Smooth muscle cell (in vitro differentiated cells): ENCODE measurements at regions not wholly inside any gene's neighbourhood (a gene's known extent, or its start where the extent isn't known, plus 50 kb on each side); places are given as distances from the start of the nearest gene placed in this dataset.

Source experiments
- DNase-seq: peaks from one replicate; lab custom pipeline; 2025; ENCODE audit not compliant: unreplicated experiment; lab: John Stamatoyannopoulos, UW
- H2AFZ ChIP-seq: fragments of 200-600 bp; sonication (generic); 2 replicates; pipeline ENCODE4 v1.6.0; 2016; ENCODE audit warnings: antibody characterized with exemption, low read depth, mild to moderate bottlenecking
- H3F3A ChIP-seq: fragments of 200-600 bp; sonication (generic); 2 replicates; pipeline ENCODE4 v1.6.0; 2017; ENCODE audit warnings: antibody characterized with exemption, low read depth
- H3K27ac ChIP-seq: fragments of 200-600 bp; sonication (generic); 2 replicates; pipeline ENCODE4 v1.5.1; 2016; ENCODE audit warnings: low read depth, mild to moderate bottlenecking
- H3K27me3 ChIP-seq: fragments of 200-600 bp; sonication (generic); 2 replicates; pipeline ENCODE4 v1.6.1; 2016; ENCODE audit warnings: low read depth, mild to moderate bottlenecking
- H3K36me3 ChIP-seq: fragments of 200-600 bp; sonication (generic); 2 replicates; pipeline ENCODE4 v1.5.1; 2016; ENCODE audit warnings: low read depth
- H3K4me1 ChIP-seq: fragments of 200-600 bp; sonication (generic); 2 replicates; pipeline ENCODE4 v1.5.1; 2016; ENCODE audit warnings: low read depth
- H3K4me2 ChIP-seq: fragments of 200-600 bp; sonication (generic); 2 replicates; pipeline ENCODE4 v1.6.0; 2016; ENCODE audit warnings: mild to moderate bottlenecking
- H3K4me3 ChIP-seq: fragments of 200-600 bp; sonication (generic); 2 replicates; pipeline ENCODE4 v1.5.1; 2016; ENCODE audit warnings: mild to moderate bottlenecking
- H3K79me2 ChIP-seq: fragments of 200-600 bp; sonication (generic); 2 replicates; pipeline ENCODE4 v1.6.0; 2016; ENCODE audit warnings: low read depth, mild to moderate bottlenecking
- H3K9ac ChIP-seq: fragments of 200-600 bp; sonication (generic); 2 replicates; pipeline ENCODE4 v1.6.0; 2016; ENCODE audit warnings: low read depth
- H3K9me3 ChIP-seq: fragments of 200-600 bp; sonication (generic); replicated peaks from 2 replicates; pipeline ENCODE4 v1.5.1; 2016; ENCODE audit warnings: low read depth
- H4K20me1 ChIP-seq: fragments of 200-600 bp; sonication (generic); 2 replicates; pipeline ENCODE4 v1.6.0; 2016; ENCODE audit warnings: low read depth
- WGBS: methylation state at CpG from one replicate; pipeline ENCODE4 v1.1.7; 2016; ENCODE audit warnings: low lambda C conversion rate; 5-methylcytosine and 5-hydroxymethylcytosine counted together
- TF ChIP-seq, protein P1 (sequence below): fragments of 200-600 bp; sonication (generic); IDR thresholded peaks from 2 replicates; pipeline ENCODE4 v1.5.1; 2017; ENCODE audit warnings: borderline replicate concordance, mild to moderate bottlenecking, antibody characterized with exemption; ENCODE audit not compliant: insufficient read depth, poor library complexity, severe bottlenecking

DNA sequence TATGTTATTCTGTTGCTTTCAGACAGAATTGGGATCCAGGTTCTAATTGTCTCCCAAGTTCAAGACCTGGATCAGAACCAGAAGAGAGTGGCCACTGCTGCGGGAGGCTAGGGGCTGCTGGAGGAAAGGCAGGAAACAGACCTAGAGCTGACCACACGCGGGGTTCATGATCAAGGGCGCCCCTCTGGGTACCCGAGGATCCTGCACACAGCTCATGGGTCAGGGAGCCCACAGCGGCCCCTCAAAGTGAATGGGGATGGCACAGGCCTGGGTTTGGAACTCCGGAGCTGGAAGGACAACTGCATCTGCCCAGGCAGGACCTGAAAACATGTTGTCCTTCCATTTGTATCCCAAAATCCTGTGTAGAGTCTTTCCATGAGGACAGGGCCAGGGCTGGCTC lies 107.0 kb downstream of the RMI2 start:
- no peaks in the 10 kb centered on the region for H3K36me3 ChIP-seq
- no peaks in the 10 kb centered on the region for H4K20me1 ChIP-seq
- 89% methylated on average over 7 of the region's 7 CpGs for WGBS
- no peak overlapping the region for H3K9ac ChIP-seq
- H3F3A ChIP-seq, result no peaks in the 10 kb centered on the region
- H3K79me2 ChIP-seq, result no peaks in the 10 kb centered on the region
- H3K27me3 ChIP-seq, result no peaks in the 10 kb centered on the region
- H3K9me3 ChIP-seq, result no peaks in the 10 kb centered on the region
- no peak overlapping the region for H2AFZ ChIP-seq
- no peak overlapping the region for H3K27ac ChIP-seq
- no peak overlapping the region for H3K4me2 ChIP-seq
- H3K4me1 ChIP-seq, result no peaks in the 10 kb centered on the region
- no peak overlapping the region for H3K4me3 ChIP-seq
- DNase-seq, result no peak
- TF ChIP-seq, protein P1, sequence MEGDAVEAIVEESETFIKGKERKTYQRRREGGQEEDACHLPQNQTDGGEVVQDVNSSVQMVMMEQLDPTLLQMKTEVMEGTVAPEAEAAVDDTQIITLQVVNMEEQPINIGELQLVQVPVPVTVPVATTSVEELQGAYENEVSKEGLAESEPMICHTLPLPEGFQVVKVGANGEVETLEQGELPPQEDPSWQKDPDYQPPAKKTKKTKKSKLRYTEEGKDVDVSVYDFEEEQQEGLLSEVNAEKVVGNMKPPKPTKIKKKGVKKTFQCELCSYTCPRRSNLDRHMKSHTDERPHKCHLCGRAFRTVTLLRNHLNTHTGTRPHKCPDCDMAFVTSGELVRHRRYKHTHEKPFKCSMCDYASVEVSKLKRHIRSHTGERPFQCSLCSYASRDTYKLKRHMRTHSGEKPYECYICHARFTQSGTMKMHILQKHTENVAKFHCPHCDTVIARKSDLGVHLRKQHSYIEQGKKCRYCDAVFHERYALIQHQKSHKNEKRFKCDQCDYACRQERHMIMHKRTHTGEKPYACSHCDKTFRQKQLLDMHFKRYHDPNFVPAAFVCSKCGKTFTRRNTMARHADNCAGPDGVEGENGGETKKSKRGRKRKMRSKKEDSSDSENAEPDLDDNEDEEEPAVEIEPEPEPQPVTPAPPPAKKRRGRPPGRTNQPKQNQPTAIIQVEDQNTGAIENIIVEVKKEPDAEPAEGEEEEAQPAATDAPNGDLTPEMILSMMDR, result no peak

DNA sequence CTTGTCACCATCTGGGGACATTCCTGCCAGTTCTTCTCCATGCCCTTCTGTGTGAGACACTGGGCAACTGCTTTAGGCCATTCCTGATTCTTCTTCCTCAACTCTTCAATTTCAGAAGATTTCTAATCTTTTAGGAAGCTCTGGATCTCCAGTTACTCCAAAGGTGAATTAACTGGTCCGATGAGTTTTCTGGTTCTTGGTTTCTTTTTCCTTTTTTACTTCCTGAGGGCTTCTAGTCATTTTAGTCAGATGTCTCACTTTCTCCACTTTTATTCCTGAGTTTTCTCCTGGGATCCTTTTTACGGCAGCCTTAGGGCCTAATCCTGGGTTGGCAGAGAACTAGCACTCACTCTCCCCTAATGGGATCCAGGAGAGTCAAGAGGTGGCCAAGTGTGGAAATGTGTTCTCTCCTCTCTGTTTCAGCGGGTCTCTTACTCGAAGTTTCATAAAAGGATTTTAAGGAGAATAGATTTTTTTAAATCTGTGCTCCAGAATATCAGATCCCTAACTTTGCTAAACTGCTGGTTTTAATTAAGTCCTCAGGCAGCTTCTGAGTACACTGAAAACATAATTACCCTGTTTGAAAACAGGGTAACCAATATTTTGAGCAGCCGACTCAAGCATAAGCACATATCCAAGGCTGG lies 107.6 kb downstream of the RMI2 start:
- Histone ChIP-seq H4K20me1 (no peaks in the 10 kb centered on the region), H2AFZ (peak overlapping the region; percentile 36), H3K79me2 (no peaks in the 10 kb centered on the region), H3K36me3 (no peaks in the 10 kb centered on the region), H3K9me3 (no peaks in the 10 kb centered on the region), H3K4me1 (no peaks in the 10 kb centered on the region), H3K27ac (no peak overlapping the region), H3K27me3 (no peaks in the 10 kb centered on the region), H3K9ac (no peak overlapping the region), H3F3A (no peaks in the 10 kb centered on the region), H3K4me2 (no peak overlapping the region), H3K4me3 (no peak overlapping the region)
- 65% methylated on average over 5 of the region's 5 CpGs for WGBS
- no peak for DNase-seq
- TF ChIP-seq, protein P1, result no peak

DNA sequence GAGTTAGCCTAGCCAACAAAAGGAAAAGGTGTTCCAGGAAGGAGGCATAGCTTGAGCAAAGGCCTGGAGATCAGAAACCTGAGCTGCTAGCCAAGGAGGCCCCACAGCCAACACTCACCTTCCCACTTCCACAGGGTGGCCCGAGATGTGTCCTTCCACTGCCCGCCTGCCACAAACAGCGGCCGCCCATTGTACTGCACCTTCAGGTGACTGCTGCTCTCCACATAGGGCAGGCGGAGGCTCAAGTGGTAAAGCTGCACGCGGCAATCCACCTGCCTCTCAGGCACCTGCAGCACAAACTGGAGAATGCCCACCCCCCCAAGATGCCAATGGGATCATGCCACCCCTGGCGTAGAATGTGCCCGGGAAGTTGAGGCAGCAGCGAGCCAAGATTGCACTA lies 111.5 kb downstream of the RMI2 start:
- no peak overlapping the region for H3K4me2 ChIP-seq
- no peaks in the 10 kb centered on the region for H3K4me1 ChIP-seq
- H4K20me1 ChIP-seq, result no peaks in the 10 kb centered on the region
- no peaks in the 10 kb centered on the region for H3K79me2 ChIP-seq
- no peak overlapping the region for H3K9ac ChIP-seq
- TF ChIP-seq, protein P1, result no peak
- no peaks in the 10 kb centered on the region for H3K9me3 ChIP-seq
- DNase-seq, result no peak
- no peak overlapping the region for H2AFZ ChIP-seq
- H3F3A ChIP-seq, result no peaks in the 10 kb centered on the region
- WGBS, result 88% methylated on average over 10 of the region's 10 CpGs
- no peak overlapping the region for H3K27ac ChIP-seq
- H3K27me3 ChIP-seq, result no peaks in the 10 kb centered on the region
- no peaks in the 10 kb centered on the region for H3K36me3 ChIP-seq
- no peak overlapping the region for H3K4me3 ChIP-seq

DNA sequence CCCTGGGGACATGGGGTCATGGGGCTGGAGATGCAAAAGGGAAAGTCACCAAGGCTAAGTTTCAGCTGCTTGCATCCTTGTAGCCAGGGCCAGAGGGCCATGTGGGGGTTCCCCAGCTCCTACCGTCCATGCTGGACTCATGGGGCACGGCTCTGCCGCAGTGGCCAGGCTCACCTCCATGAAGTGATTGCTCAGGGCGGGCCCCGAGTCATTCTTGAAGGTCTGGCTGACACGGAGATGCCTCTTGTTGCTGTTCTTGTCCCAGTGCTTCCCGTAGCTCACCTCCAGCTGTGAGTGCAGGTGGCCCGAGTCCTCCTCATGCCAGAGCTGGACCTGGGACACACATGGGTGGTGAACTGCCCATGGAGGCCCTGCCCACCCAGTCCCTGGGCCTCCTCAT lies 114.5 kb downstream of the RMI2 start:
- H3K9me3 ChIP-seq, result no peaks in the 10 kb centered on the region
- H3K79me2 ChIP-seq, result no peaks in the 10 kb centered on the region
- H4K20me1 ChIP-seq, result no peaks in the 10 kb centered on the region
- TF ChIP-seq, protein P1, result no peak
- 91% methylated on average over 8 of the region's 8 CpGs for WGBS
- no peak for DNase-seq
- no peak overlapping the region for H3K4me2 ChIP-seq
- H3K27me3 ChIP-seq, result no peaks in the 10 kb centered on the region
- H3K36me3 ChIP-seq, result no peaks in the 10 kb centered on the region
- H2AFZ ChIP-seq, result no peak overlapping the region
- H3K4me1 ChIP-seq, result no peaks in the 10 kb centered on the region
- no peaks in the 10 kb centered on the region for H3F3A ChIP-seq
- H3K4me3 ChIP-seq, result no peak overlapping the region
- no peak overlapping the region for H3K9ac ChIP-seq
- no peak overlapping the region for H3K27ac ChIP-seq
